ENCODE measurements at regions not wholly inside any gene's neighbourhood (a gene's known extent, or its start where the extent isn't known, plus 50 kb on each side); places are given as distances from the start of the nearest gene placed in this dataset.
A peak's percentile ranks its signal among the peaks of the same experiment; 100 is the strongest.
"Not testable (repeated sequence)": the region's sequence is repeated elsewhere in the genome, so short reads cannot be mapped to it uniquely, and the experiment has no call there.

DNA sequence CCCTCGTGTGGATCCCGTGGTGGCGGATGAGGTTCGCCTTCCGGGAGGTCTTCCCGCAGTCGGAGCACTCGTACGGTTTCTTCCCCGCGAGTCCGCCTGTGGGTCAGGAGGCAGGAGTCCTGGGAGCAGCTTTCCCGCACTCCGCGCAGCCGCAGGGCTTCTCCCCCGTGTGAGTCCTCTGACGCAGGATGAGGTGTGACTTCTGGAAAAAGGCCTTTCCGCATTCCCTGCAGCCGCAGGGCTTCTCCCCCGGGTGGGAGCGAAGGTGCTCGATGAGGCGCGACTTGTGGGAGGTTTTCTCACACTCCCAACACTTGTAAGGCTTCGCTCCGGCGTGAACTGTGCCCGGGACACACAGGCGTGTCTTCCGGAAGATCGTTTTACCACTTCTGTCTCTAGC lies 68.8 kb upstream of the WIPI2 start:
- ATAC-seq (ENCODE audit: insufficient read depth, low FRiP score); H3K9ac ChIP-seq (ENCODE audit: insufficient read depth in 1 of 2, low read length in 2 of 2); H3K4me3 ChIP-seq; DNase-seq; H3K4me1 ChIP-seq (ENCODE audit: control insufficient read depth in 5 of 5, insufficient read depth in 5 of 5, low read length in 5 of 5); H3K27ac ChIP-seq (ENCODE audit: low read depth in 1 of 2, low read length in 1 of 2); H3K9me3 ChIP-seq (ENCODE audit: control insufficient read depth in 4 of 4, insufficient read depth in 3 of 4, low read length in 3 of 4); H3K36me3 ChIP-seq (ENCODE audit: control insufficient read depth in 4 of 4, insufficient read depth in 4 of 4, low read length in 4 of 4); H3K27me3 ChIP-seq (ENCODE audit: control insufficient read depth in 3 of 3, insufficient read depth in 3 of 3, low read length in 2 of 3): not testable (repeated sequence)
- WGBS, 2 donors, result 89 to 91% methylated on average over 15 to 25 of the region's 32 CpGs

DNA sequence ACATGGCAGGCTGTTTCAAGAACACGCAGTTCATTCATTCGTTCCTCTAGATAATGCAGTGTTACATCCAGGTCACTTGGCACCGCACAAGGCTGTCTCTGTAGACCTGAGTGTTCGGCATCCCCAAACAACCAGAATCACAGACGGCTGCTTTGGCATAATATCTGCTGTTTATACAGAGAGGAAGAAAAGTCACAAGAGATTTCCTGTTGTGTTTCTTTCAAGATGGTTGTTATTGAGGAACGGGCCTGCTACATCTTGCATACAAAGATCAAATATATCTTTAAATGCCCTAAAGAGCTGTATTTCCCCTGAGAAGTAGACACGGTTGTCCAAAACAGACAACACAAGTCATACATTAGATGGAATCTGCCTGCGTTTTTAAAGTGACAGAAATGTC lies 58.8 kb upstream of the WIPI2 start:
- WGBS, 2 donors, result 50 to 52% methylated on average over 6 to 8 of the region's 8 CpGs
- H3K27me3 ChIP-seq (ENCODE audit: control insufficient read depth in 3 of 3, insufficient read depth in 3 of 3, low read length in 2 of 3); H3K27ac ChIP-seq (ENCODE audit: low read depth in 1 of 2, low read length in 1 of 2); H3K36me3 ChIP-seq (ENCODE audit: control insufficient read depth in 4 of 4, insufficient read depth in 4 of 4, low read length in 4 of 4); DNase-seq; ATAC-seq (ENCODE audit: insufficient read depth, low FRiP score); H3K4me1 ChIP-seq (ENCODE audit: control insufficient read depth in 5 of 5, insufficient read depth in 5 of 5, low read length in 5 of 5); H3K4me3 ChIP-seq; H3K9me3 ChIP-seq (ENCODE audit: control insufficient read depth in 4 of 4, insufficient read depth in 3 of 4, low read length in 3 of 4); H3K9ac ChIP-seq (ENCODE audit: insufficient read depth in 1 of 2, low read length in 2 of 2): not testable (repeated sequence)

DNA sequence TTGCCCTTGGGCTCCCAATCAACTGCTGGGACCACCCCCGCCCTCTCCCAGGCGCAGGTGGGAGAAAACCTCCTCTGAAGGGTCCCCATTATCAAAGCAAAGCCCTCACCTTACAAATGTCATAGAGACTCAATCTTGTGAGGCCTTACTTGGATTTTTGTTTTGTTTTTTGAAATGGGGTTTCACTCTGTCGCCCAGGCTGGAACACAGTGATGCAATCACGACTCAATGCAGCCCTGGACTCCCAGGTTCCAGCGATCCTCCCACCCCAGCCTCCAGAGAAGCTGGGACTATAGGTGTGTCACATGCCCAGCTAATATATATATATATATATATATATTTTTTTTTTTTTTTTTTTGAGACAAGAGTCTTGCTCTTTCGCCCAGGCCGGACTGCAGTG lies 57.5 kb upstream of the WIPI2 start:
- TF ChIP-seq, protein P1, sequence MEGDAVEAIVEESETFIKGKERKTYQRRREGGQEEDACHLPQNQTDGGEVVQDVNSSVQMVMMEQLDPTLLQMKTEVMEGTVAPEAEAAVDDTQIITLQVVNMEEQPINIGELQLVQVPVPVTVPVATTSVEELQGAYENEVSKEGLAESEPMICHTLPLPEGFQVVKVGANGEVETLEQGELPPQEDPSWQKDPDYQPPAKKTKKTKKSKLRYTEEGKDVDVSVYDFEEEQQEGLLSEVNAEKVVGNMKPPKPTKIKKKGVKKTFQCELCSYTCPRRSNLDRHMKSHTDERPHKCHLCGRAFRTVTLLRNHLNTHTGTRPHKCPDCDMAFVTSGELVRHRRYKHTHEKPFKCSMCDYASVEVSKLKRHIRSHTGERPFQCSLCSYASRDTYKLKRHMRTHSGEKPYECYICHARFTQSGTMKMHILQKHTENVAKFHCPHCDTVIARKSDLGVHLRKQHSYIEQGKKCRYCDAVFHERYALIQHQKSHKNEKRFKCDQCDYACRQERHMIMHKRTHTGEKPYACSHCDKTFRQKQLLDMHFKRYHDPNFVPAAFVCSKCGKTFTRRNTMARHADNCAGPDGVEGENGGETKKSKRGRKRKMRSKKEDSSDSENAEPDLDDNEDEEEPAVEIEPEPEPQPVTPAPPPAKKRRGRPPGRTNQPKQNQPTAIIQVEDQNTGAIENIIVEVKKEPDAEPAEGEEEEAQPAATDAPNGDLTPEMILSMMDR (IDR thresholded peaks at IDR 0.05; ENCODE audit: control extremely low read depth, extremely low read depth), result no peak
- ATAC-seq (ENCODE audit: insufficient read depth, low FRiP score) (no peak), DNase-seq (no peak)
- Histone ChIP-seq H3K27me3 (ENCODE audit: control insufficient read depth in 3 of 3, insufficient read depth in 3 of 3, low read length in 2 of 3) (no peaks in the 10 kb centered on the region), H3K27ac (ENCODE audit: low read depth in 1 of 2, low read length in 1 of 2) (no peak overlapping the region), H3K36me3 (ENCODE audit: control insufficient read depth in 4 of 4, insufficient read depth in 4 of 4, low read length in 4 of 4) (no peaks in the 10 kb centered on the region), H3K9ac (ENCODE audit: insufficient read depth in 1 of 2, low read length in 2 of 2) (no peak overlapping the region), H3K9me3 (ENCODE audit: control insufficient read depth in 4 of 4, insufficient read depth in 3 of 4, low read length in 3 of 4) (no peaks in the 10 kb centered on the region), H3K4me3 (no peak overlapping the region), H3K4me1 (ENCODE audit: control insufficient read depth in 5 of 5, insufficient read depth in 5 of 5, low read length in 5 of 5) (no peaks in the 10 kb centered on the region)
- 83 to 91% methylated on average over 7 of the region's 7 CpGs for WGBS, 2 donors

DNA sequence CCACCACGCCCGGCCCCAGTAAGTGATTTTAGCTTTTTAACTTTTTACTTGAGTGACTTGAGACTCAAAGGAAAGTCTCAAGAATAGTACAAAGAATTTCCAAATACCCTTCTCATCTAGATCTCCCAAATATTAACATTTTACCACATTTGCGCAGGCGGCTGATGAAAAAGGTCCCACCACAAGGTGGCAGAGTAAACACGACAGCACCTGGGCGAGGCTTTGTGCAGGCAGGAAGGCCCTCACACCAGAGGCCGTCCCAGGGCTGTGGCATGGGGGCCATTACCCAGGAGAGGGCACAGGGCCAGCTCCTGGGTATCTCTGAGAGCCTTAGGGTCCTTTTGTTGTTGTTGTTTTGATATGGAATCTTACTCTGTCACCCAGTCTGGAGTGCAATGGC lies 50.0 kb upstream of the WIPI2 start:
- no peaks in the 10 kb centered on the region for H3K4me1 ChIP-seq (ENCODE audit: control insufficient read depth in 5 of 5, insufficient read depth in 5 of 5, low read length in 5 of 5)
- ATAC-seq (ENCODE audit: insufficient read depth, low FRiP score) (no peak), DNase-seq (peak; percentile 11 to 19 (median 17))
- 55% methylated on average over 7 of the region's 7 CpGs for WGBS, 2 donors
- no peak overlapping the region for H3K4me3 ChIP-seq
- no peaks in the 10 kb centered on the region for H3K9me3 ChIP-seq (ENCODE audit: control insufficient read depth in 4 of 4, insufficient read depth in 3 of 4, low read length in 3 of 4)
- peaks cover 0 to 3% (median 0%) of the 10 kb centered on the region in 3 donors for H3K27me3 ChIP-seq (ENCODE audit: control insufficient read depth in 3 of 3, insufficient read depth in 3 of 3, low read length in 2 of 3)
- H3K36me3 ChIP-seq (ENCODE audit: control insufficient read depth in 4 of 4, insufficient read depth in 4 of 4, low read length in 4 of 4), result no peaks in the 10 kb centered on the region
- TF ChIP-seq, protein P1 (IDR thresholded peaks at IDR 0.05; ENCODE audit: control extremely low read depth, extremely low read depth), result peak; percentile 7
- no peak overlapping the region for H3K9ac ChIP-seq (ENCODE audit: insufficient read depth in 1 of 2, low read length in 2 of 2)
- H3K27ac ChIP-seq (ENCODE audit: low read depth in 1 of 2, low read length in 1 of 2), result no peak overlapping the region

Data from lung (tissue), 11 donors.